ENCODE measurements at regions not wholly inside any gene's neighbourhood (a gene's known extent, or its start where the extent isn't known, plus 50 kb on each side); places are given as distances from the start of the nearest gene placed in this dataset.

- Histone ChIP-seq H2AFZ (ENCODE audit: low read length) (no peak overlapping the region), H3K36me3 (replicated peaks; ENCODE audit: insufficient read depth, low read length) (no peaks in the 10 kb centered on the region), H4K20me1 (ENCODE audit: insufficient read depth, low read length) (no peaks in the 10 kb centered on the region), H3K9me2 (replicated peaks; ENCODE audit: insufficient read depth, low read length) (no peaks in the 10 kb centered on the region), H3K79me2 (ENCODE audit: low read length) (no peaks in the 10 kb centered on the region), H3K4me3 (ENCODE audit: low read length) (no peak overlapping the region), H3K27ac (ENCODE audit: low read length) (no peak overlapping the region), H3K27me3 (replicated peaks; ENCODE audit: insufficient read depth, low read length) (no peaks in the 10 kb centered on the region), H3F3A (ENCODE audit: insufficient read depth, low read length) (no peaks in the 10 kb centered on the region), H3K9ac (ENCODE audit: low read length) (no peak overlapping the region), H3K4me1 (ENCODE audit: low read length) (no peaks in the 10 kb centered on the region), H3K4me2 (ENCODE audit: low read depth, low read length) (no peak overlapping the region), H3K9me3 (replicated peaks; ENCODE audit: insufficient read depth, low read length) (no peaks in the 10 kb centered on the region)
- TF ChIP-seq CTCF (IDR thresholded peaks at IDR 0.05; ENCODE audit: low read length) = no peak
- no peak for TF ChIP-seq EZH2 (optimal IDR thresholded peaks at IDR 0.05; ENCODE audit: low read depth, low read length)
- no peak for TF ChIP-seq EZH2phosphoT487 (IDR thresholded peaks at IDR 0.05; ENCODE audit: low read length)
- no peak for DNase-seq
These were observed 327.7 kb downstream of the HAPSTR1 start for GRCh38 chr16:9419161-9419560.

DNA sequence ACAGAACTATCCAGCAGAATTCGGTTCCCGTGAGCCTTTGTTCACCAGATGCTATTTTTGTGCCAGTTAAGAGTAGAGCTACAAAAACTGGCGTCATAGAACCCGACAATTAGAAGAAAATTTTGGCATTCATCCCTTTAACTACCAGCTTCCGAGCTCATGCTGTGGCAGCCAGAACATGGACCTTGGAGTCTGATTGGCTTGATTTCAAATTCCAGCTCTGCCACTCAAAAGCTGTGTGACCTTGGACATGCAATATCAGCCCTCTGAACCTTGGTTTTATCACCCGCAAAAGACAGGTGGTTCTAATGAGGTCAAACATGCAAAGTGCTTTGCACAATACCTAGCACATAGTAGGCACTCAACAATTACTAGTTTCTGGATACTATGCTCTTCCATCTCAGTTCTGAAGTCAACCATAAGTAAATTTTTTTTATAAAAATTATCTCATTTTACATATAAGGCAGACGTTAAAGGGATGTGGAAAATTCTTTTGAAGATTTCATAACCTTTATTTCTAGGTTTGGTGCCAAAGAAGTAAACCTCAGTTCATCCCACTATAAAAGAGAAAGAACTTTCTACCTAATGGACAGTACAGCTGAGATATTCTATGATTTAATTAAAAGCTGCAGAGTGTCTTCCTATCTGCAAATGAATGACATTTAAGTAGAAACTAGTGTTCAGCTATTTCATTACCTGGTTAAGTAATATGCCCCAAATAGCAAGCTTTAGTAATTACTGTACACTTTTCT is 331.5 kb downstream of the HAPSTR1 start:
- H3K4me1 ChIP-seq (ENCODE audit: low read length) = no peaks in the 10 kb centered on the region
- H3K36me3 ChIP-seq (replicated peaks; ENCODE audit: insufficient read depth, low read length) = no peaks in the 10 kb centered on the region
- no peak overlapping the region for H3K4me2 ChIP-seq (ENCODE audit: low read depth, low read length)
- no peak overlapping the region for H3K9ac ChIP-seq (ENCODE audit: low read length)
- no peak for TF ChIP-seq EZH2 (optimal IDR thresholded peaks at IDR 0.05; ENCODE audit: low read depth, low read length)
- no peak for TF ChIP-seq CTCF (IDR thresholded peaks at IDR 0.05; ENCODE audit: low read length)
- no peak for TF ChIP-seq EZH2phosphoT487 (IDR thresholded peaks at IDR 0.05; ENCODE audit: low read length)
- H3K9me3 ChIP-seq (replicated peaks; ENCODE audit: insufficient read depth, low read length) = no peaks in the 10 kb centered on the region
- H2AFZ ChIP-seq (ENCODE audit: low read length) = no peak overlapping the region
- H3K79me2 ChIP-seq (ENCODE audit: low read length) = no peaks in the 10 kb centered on the region
- H3F3A ChIP-seq (ENCODE audit: insufficient read depth, low read length) = no peaks in the 10 kb centered on the region
- H3K27ac ChIP-seq (ENCODE audit: low read length) = no peak overlapping the region
- no peak overlapping the region for H3K4me3 ChIP-seq (ENCODE audit: low read length)
- DNase-seq = no peak
- H3K9me2 ChIP-seq (replicated peaks; ENCODE audit: insufficient read depth, low read length) = no peaks in the 10 kb centered on the region
- H4K20me1 ChIP-seq (ENCODE audit: insufficient read depth, low read length) = no peaks in the 10 kb centered on the region
- H3K27me3 ChIP-seq (replicated peaks; ENCODE audit: insufficient read depth, low read length) = no peaks in the 10 kb centered on the region

DNA sequence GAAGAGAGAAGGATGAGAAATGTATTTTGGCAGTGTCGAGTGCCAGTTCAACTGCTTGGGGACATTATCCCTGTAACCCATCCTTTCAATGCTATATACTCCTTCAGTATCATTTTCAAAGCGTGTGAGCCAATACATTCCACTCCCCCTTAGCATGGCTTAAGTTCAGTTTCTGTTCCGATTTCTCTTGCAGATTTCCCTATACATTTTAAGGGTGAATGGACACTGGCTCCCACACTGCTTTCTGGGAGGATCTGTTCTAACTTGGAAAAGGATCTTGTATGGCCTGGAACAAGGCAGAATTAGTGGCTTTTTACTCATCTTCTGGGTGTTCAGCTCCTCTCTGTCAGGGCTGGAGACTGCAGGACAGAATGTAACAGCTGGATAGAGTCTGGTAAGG is 333.8 kb downstream of the HAPSTR1 start:
- H3K79me2 ChIP-seq (ENCODE audit: low read length) = no peaks in the 10 kb centered on the region
- H3K27me3 ChIP-seq (replicated peaks; ENCODE audit: insufficient read depth, low read length) = no peaks in the 10 kb centered on the region
- no peak overlapping the region for H2AFZ ChIP-seq (ENCODE audit: low read length)
- H3K36me3 ChIP-seq (replicated peaks; ENCODE audit: insufficient read depth, low read length) = no peaks in the 10 kb centered on the region
- H3K4me2 ChIP-seq (ENCODE audit: low read depth, low read length) = no peak overlapping the region
- no peak overlapping the region for H3K27ac ChIP-seq (ENCODE audit: low read length)
- no peaks in the 10 kb centered on the region for H4K20me1 ChIP-seq (ENCODE audit: insufficient read depth, low read length)
- no peak for TF ChIP-seq EZH2phosphoT487 (IDR thresholded peaks at IDR 0.05; ENCODE audit: low read length)
- no peak for TF ChIP-seq EZH2 (optimal IDR thresholded peaks at IDR 0.05; ENCODE audit: low read depth, low read length)
- no peak for TF ChIP-seq CTCF (IDR thresholded peaks at IDR 0.05; ENCODE audit: low read length)
- H3K9ac ChIP-seq (ENCODE audit: low read length) = no peak overlapping the region
- no peak overlapping the region for H3K4me3 ChIP-seq (ENCODE audit: low read length)
- no peaks in the 10 kb centered on the region for H3K9me2 ChIP-seq (replicated peaks; ENCODE audit: insufficient read depth, low read length)
- H3F3A ChIP-seq (ENCODE audit: insufficient read depth, low read length) = no peaks in the 10 kb centered on the region
- H3K9me3 ChIP-seq (replicated peaks; ENCODE audit: insufficient read depth, low read length) = no peaks in the 10 kb centered on the region
- no peaks in the 10 kb centered on the region for H3K4me1 ChIP-seq (ENCODE audit: low read length)
- DNase-seq = no peak
